GM23338 (cell line): ENCODE measurements at regions not wholly inside any gene's neighbourhood (a gene's known extent, or its start where the extent isn't known, plus 50 kb on each side); places are given as distances from the start of the nearest gene placed in this dataset.

ENCODE experiments used
- ATAC-seq: fragments of 200-7000 bp; cut with Tn5 transposase; 3 replicates; pipeline ENCODE4 v1.9.1; 2020
- DNase-seq: peaks from one replicate; pipeline ENCODE4 v3.0.0-alpha.2; 2015; ENCODE audit warnings: low spot score
- H2AFZ ChIP-seq: fragments of 200-600 bp; sonication (generic); 2 replicates; pipeline ENCODE4 v1.8.0; 2016; ENCODE audit warnings: antibody characterized with exemption, mild to moderate bottlenecking, moderate library complexity
- H3F3A ChIP-seq: fragments of 200-600 bp; sonication (generic); replicated peaks from 2 replicates; pipeline ENCODE4 v1.8.0; 2017; ENCODE audit warnings: antibody characterized with exemption, mixed run types, low read depth
- H3K27ac ChIP-seq: fragments of 200-600 bp; sonication (generic); 2 replicates; pipeline ENCODE4 v1.6.1; 2016; ENCODE audit warnings: low read depth
- H3K27me3 ChIP-seq: fragments of 200-600 bp; sonication (generic); 2 replicates; pipeline ENCODE4 v1.8.0; 2016; ENCODE audit warnings: mild to moderate bottlenecking, mixed run types, moderate library complexity; ENCODE audit not compliant: insufficient read depth
- H3K36me3 ChIP-seq: fragments of 200-600 bp; sonication (generic); 2 replicates; pipeline ENCODE4 v1.8.0; 2016; ENCODE audit warnings: mild to moderate bottlenecking; ENCODE audit not compliant: insufficient read depth
- H3K4me1 ChIP-seq: fragments of 200-600 bp; sonication (generic); 2 replicates; pipeline ENCODE4 v1.8.0; 2016; ENCODE audit warnings: mild to moderate bottlenecking, moderate library complexity; ENCODE audit not compliant: insufficient read depth
- H3K4me2 ChIP-seq: fragments of 200-600 bp; sonication (generic); 2 replicates; pipeline ENCODE4 v1.7.1; 2017; ENCODE audit warnings: mixed run types
- H3K4me3 ChIP-seq: fragments of 200-600 bp; sonication (generic); 2 replicates; pipeline ENCODE4 v1.6.1; 2016; ENCODE audit warnings: mixed run types
- H3K79me2 ChIP-seq: fragments of 200-600 bp; sonication (generic); replicated peaks from 2 replicates; pipeline ENCODE4 v1.8.0; 2017; ENCODE audit warnings: mild to moderate bottlenecking; ENCODE audit not compliant: insufficient read depth
- H3K9me2 ChIP-seq: fragments of 200-600 bp; sonication (generic); 2 replicates; pipeline ENCODE4 v1.8.0; 2017; ENCODE audit not compliant: insufficient read depth
- H4K20me1 ChIP-seq: fragments of 200-600 bp; sonication (generic); replicated peaks from 2 replicates; pipeline ENCODE4 v1.8.0; 2017; ENCODE audit warnings: mild to moderate bottlenecking; ENCODE audit not compliant: insufficient read depth
- H3K27ac Mint-ChIP-seq: 2 replicates; pipeline ENCODE4 v1.8.0; 2020; ENCODE audit warnings: inconsistent platforms, mild to moderate bottlenecking, moderate library complexity, mixed read lengths
- H3K27me3 Mint-ChIP-seq: 3 replicates; pipeline ENCODE4 v1.8.0; 2022; ENCODE audit warnings: low read depth, mild to moderate bottlenecking, moderate library complexity, mixed read lengths, inconsistent platforms; ENCODE audit not compliant: insufficient read depth, poor library complexity
- H3K36me3 Mint-ChIP-seq: 3 replicates; pipeline ENCODE4 v1.8.0; 2021; ENCODE audit warnings: low read depth, mild to moderate bottlenecking, inconsistent platforms, moderate library complexity, mixed read lengths
- H3K4me1 Mint-ChIP-seq: 3 replicates; pipeline ENCODE4 v1.8.0; 2020; ENCODE audit warnings: mild to moderate bottlenecking, inconsistent platforms, mixed read lengths
- H3K4me3 Mint-ChIP-seq: 3 replicates; pipeline ENCODE4 v1.8.0; 2021; ENCODE audit warnings: moderate library complexity, mild to moderate bottlenecking, inconsistent platforms, mixed read lengths
- H3K9me3 Mint-ChIP-seq: 3 replicates; pipeline ENCODE4 v1.8.0; 2020; ENCODE audit warnings: moderate library complexity, mild to moderate bottlenecking, inconsistent platforms, mixed read lengths
- EZH2 ChIP-seq: fragments of 200-600 bp; sonication (generic); IDR thresholded peaks from one replicate; pipeline ENCODE4 v1.8.0; 2017; ENCODE audit warnings: antibody characterized with exemption, mild to moderate bottlenecking, low read depth; ENCODE audit not compliant: unreplicated experiment
- NANOG ChIP-seq: IDR thresholded peaks from 2 replicates; pipeline ENCODE4 v1.6.1; 2016; ENCODE audit warnings: antibody characterized with exemption, borderline replicate concordance
- ZNF462 ChIP-seq: fragments of 250-450 bp; sonication (Bioruptor Pico); IDR thresholded peaks from 2 replicates; pipeline ENCODE4 v1.5.0; 2020; ENCODE audit warnings: mild to moderate bottlenecking, moderate library complexity

GRCh38 chr5:67350185-67350584 lies 153.6 kb upstream of the CD180 start:
- no peak for ATAC-seq
- no peaks in the 10 kb centered on the region for H4K20me1 ChIP-seq
- H3K36me3 Mint-ChIP-seq, result peaks cover under 1% of the 10 kb centered on the region; the same call in 1 of the 3 replicates
- peaks cover 39% of the 10 kb centered on the region for H3K4me1 ChIP-seq
- H3K27me3 Mint-ChIP-seq, result peaks cover 1% of the 10 kb centered on the region
- no peaks in the 10 kb centered on the region for H3K36me3 ChIP-seq
- H3F3A ChIP-seq, result no peaks in the 10 kb centered on the region
- H3K9me3 Mint-ChIP-seq, result peaks cover 6% of the 10 kb centered on the region; the same call in 1 of the 3 replicates
- TF ChIP-seq EZH2, result no peak
- no peaks in the 10 kb centered on the region for H3K79me2 ChIP-seq
- no peak overlapping the region for H3K4me2 ChIP-seq
- DNase-seq, result no peak
- no peak overlapping the region for H3K4me3 Mint-ChIP-seq
- H3K27me3 ChIP-seq, result no peaks in the 10 kb centered on the region
- H3K9me2 ChIP-seq, result peaks cover 6% of the 10 kb centered on the region; the same call in 1 of the 2 replicates
- H3K27ac ChIP-seq, result no peak overlapping the region
- no peak overlapping the region for H3K27ac Mint-ChIP-seq
- H2AFZ ChIP-seq, result no peak overlapping the region
- peaks cover 24% of the 10 kb centered on the region for H3K4me1 Mint-ChIP-seq
- no peak overlapping the region for H3K4me3 ChIP-seq

- Mint-ChIP-seq H3K4me1 (peaks cover 14% of the 10 kb centered on the region; the same call in 2 of the 3 replicates), H3K9me3 (peaks cover 24% of the 10 kb centered on the region), H3K27ac (peak overlapping the region; percentile 50; the same call in 1 of the 2 replicates), H3K36me3 (peaks cover 13% of the 10 kb centered on the region; the same call in 2 of the 3 replicates), H3K27me3 (peaks cover 1% of the 10 kb centered on the region), H3K4me3 (no peak overlapping the region)
- Histone ChIP-seq H3K4me2 (peak overlapping the region; percentile 60), H2AFZ (no peak overlapping the region), H3K36me3 (no peaks in the 10 kb centered on the region; the same call in none of the 2 replicates), H3K79me2 (no peaks in the 10 kb centered on the region), H4K20me1 (no peaks in the 10 kb centered on the region), H3K27me3 (no peaks in the 10 kb centered on the region), H3K4me3 (peak overlapping the region; percentile 12; the same call in 1 of the 2 replicates), H3F3A (no peaks in the 10 kb centered on the region), H3K4me1 (peaks cover 27% of the 10 kb centered on the region), H3K27ac (no peak overlapping the region), H3K9me2 (peaks cover 4% of the 10 kb centered on the region; the same call in 1 of the 2 replicates)
- DNase-seq (no peak), ATAC-seq (no peak)
- TF ChIP-seq ZNF462 (CRISPR knock-in tag) (no peak), NANOG (peak; percentile 53; the same call in 1 of the 2 replicates)
Observed at GRCh38 chr5:67347821-67348220, 151.2 kb upstream of the CD180 start.
